H9 (cell line): ENCODE measurements at regions not wholly inside any gene's neighbourhood (a gene's known extent, or its start where the extent isn't known, plus 50 kb on each side); places are given as distances from the start of the nearest gene placed in this dataset.

ENCODE experiments used
- DNase-seq: peaks from one replicate; pipeline ENCODE4 v3.0.0-alpha.2; 2017
- H2AFZ ChIP-seq: one replicate; pipeline ENCODE4 v1.6.1; 2013; ENCODE audit warnings: mild to moderate bottlenecking, low read length, control low read depth, moderate library complexity
- H2AK5ac ChIP-seq: 2 replicates; pipeline ENCODE4 v1.6.1; 2013; ENCODE audit warnings: low read length, control low read depth, mixed read lengths; ENCODE audit not compliant: insufficient read length
- H2BK120ac ChIP-seq: one replicate; pipeline ENCODE4 v1.6.1; 2013; ENCODE audit warnings: low read depth, mild to moderate bottlenecking, low read length, control low read depth, inconsistent platforms; ENCODE audit not compliant: poor library complexity, severe bottlenecking
- H2BK12ac ChIP-seq: 2 replicates; pipeline ENCODE4 v1.6.1; 2013; ENCODE audit warnings: low read length, control low read depth, mixed read lengths, low read depth; ENCODE audit not compliant: insufficient read length
- H2BK15ac ChIP-seq: 2 replicates; pipeline ENCODE4 v1.6.1; 2013; ENCODE audit warnings: low read depth, low read length, control low read depth
- H2BK20ac ChIP-seq: one replicate; pipeline ENCODE4 v1.6.1; 2013; ENCODE audit warnings: low read depth, mild to moderate bottlenecking, low read length, control low read depth, inconsistent platforms; ENCODE audit not compliant: poor library complexity, severe bottlenecking
- H2BK5ac ChIP-seq: 2 replicates; pipeline ENCODE4 v1.6.1; 2013; ENCODE audit warnings: low read length, control low read depth, mixed read lengths; ENCODE audit not compliant: insufficient read length
- H3K14ac ChIP-seq: 2 replicates; pipeline ENCODE4 v1.6.1; 2013; ENCODE audit warnings: low read length, control low read depth; ENCODE audit not compliant: insufficient read depth
- H3K18ac ChIP-seq: 2 replicates; pipeline ENCODE4 v1.6.1; 2013; ENCODE audit warnings: low read depth, mild to moderate bottlenecking, mixed read lengths, low read length, control low read depth; ENCODE audit not compliant: insufficient read length
- H3K23ac ChIP-seq: 2 replicates; pipeline ENCODE4 v1.6.1; 2013; ENCODE audit warnings: low read length, control low read depth, mixed read lengths, low read depth; ENCODE audit not compliant: insufficient read length
- H3K23me2 ChIP-seq: 2 replicates; pipeline ENCODE4 v1.6.1; 2013; ENCODE audit warnings: low read depth, mild to moderate bottlenecking, mixed read lengths, low read length, control low read depth; ENCODE audit not compliant: insufficient read length, poor library complexity, severe bottlenecking
- H3K27ac ChIP-seq: 2 replicates; pipeline ENCODE4 v1.5.1; 2013; ENCODE audit warnings: low read length, control low read depth, mixed read lengths, low read depth; ENCODE audit not compliant: insufficient read length
- H3K27me3 ChIP-seq: 2 replicates; pipeline ENCODE4 v1.6.1; 2013; ENCODE audit warnings: low read length, control low read depth, inconsistent platforms; ENCODE audit not compliant: insufficient read depth
- H3K4ac ChIP-seq: 2 replicates; pipeline ENCODE4 v1.6.1; 2013; ENCODE audit warnings: low read depth, mild to moderate bottlenecking, control low read depth, inconsistent platforms, low read length, moderate library complexity
- H3K4me1 ChIP-seq: 2 replicates; pipeline ENCODE4 v1.6.1; 2013; ENCODE audit warnings: low read length, control low read depth, inconsistent platforms; ENCODE audit not compliant: insufficient read depth
- H3K4me2 ChIP-seq: 2 replicates; pipeline ENCODE4 v1.6.1; 2013; ENCODE audit warnings: low read length, control low read depth, mixed read lengths; ENCODE audit not compliant: insufficient read length, insufficient read depth
- H3K56ac ChIP-seq: 2 replicates; pipeline ENCODE4 v1.6.1; 2013; ENCODE audit warnings: low read depth, mild to moderate bottlenecking, mixed read lengths, low read length, control low read depth; ENCODE audit not compliant: insufficient read length
- H3K79me1 ChIP-seq: 2 replicates; pipeline ENCODE4 v1.6.1; 2013; ENCODE audit warnings: low read depth, mild to moderate bottlenecking, moderate library complexity, low read length, control low read depth, inconsistent platforms; ENCODE audit not compliant: insufficient read depth, poor library complexity, severe bottlenecking
- H3K79me2 ChIP-seq: 2 replicates; pipeline ENCODE4 v1.6.1; 2013; ENCODE audit warnings: low read length, control low read depth, inconsistent platforms; ENCODE audit not compliant: insufficient read depth
- H3K9ac ChIP-seq: 2 replicates; pipeline ENCODE4 v1.6.1; 2013; ENCODE audit warnings: low read length, control low read depth, mixed read lengths; ENCODE audit not compliant: insufficient read length; ENCODE audit errors: extremely low read depth
- H3K9me3 ChIP-seq: one replicate; pipeline ENCODE4 v1.6.1; 2013; ENCODE audit warnings: low read depth, low read length, inconsistent platforms; ENCODE audit not compliant: control insufficient read depth
- H3T11ph ChIP-seq: one replicate; pipeline ENCODE4 v1.6.1; 2013; ENCODE audit warnings: mild to moderate bottlenecking, low read length, control low read depth, inconsistent platforms
- H4K20me1 ChIP-seq: one replicate; pipeline ENCODE4 v1.6.1; 2013; ENCODE audit not compliant: control insufficient read depth, insufficient read length, insufficient read depth
- H4K5ac ChIP-seq: 2 replicates; pipeline ENCODE4 v1.6.1; 2013; ENCODE audit warnings: low read depth, mild to moderate bottlenecking, mixed read lengths, low read length, control low read depth; ENCODE audit not compliant: insufficient read length
- H4K8ac ChIP-seq: replicated peaks from 2 replicates; pipeline ENCODE4 v1.6.1; 2013; ENCODE audit warnings: low read length, control low read depth, mixed read lengths, low read depth; ENCODE audit not compliant: insufficient read length
- H4K91ac ChIP-seq: 2 replicates; pipeline ENCODE4 v1.6.1; 2013; ENCODE audit warnings: low read depth, mild to moderate bottlenecking, moderate library complexity, mixed read lengths, low read length, control low read depth; ENCODE audit not compliant: insufficient read length
- H3K27ac Mint-ChIP-seq, 3 experiments: 2 replicates in 2 of 3; 3 replicates in 1 of 3; pipeline ENCODE4 v1.8.0; 2020 to 2021; ENCODE audit warnings: mixed read lengths in 3 of 3, mild to moderate bottlenecking in 1 of 3, moderate library complexity in 1 of 3
- H3K27me3 Mint-ChIP-seq: 2 replicates; pipeline ENCODE4 v1.8.0; 2021; ENCODE audit warnings: low read depth, mild to moderate bottlenecking, moderate library complexity, mixed read lengths
- H3K36me3 Mint-ChIP-seq, 3 experiments: 2 replicates in 2 of 3; 3 replicates in 1 of 3; pipeline ENCODE4 v1.8.0; 2020 to 2021; ENCODE audit warnings: low read depth in 3 of 3, mixed read lengths in 3 of 3; ENCODE audit not compliant: insufficient read depth in 1 of 3
- H3K4me1 Mint-ChIP-seq, 2 experiments: 2 replicates each; pipeline ENCODE4 v1.8.0; 2020; ENCODE audit warnings: mixed read lengths in 2 of 2
- H3K4me3 Mint-ChIP-seq, 2 experiments: 2 replicates in 1 of 2; 3 replicates in 1 of 2; pipeline ENCODE4 v1.8.0; 2020 to 2021; ENCODE audit warnings: mild to moderate bottlenecking in 2 of 2, mixed read lengths in 2 of 2, moderate library complexity in 1 of 2
- H3K9me3 Mint-ChIP-seq, 2 experiments: 2 replicates in 1 of 2; 3 replicates in 1 of 2; pipeline ENCODE4 v1.8.0; 2020; ENCODE audit warnings: mild to moderate bottlenecking in 2 of 2, mixed read lengths in 2 of 2, moderate library complexity in 1 of 2
- CTCF ChIP-seq: fragments of 200-600 bp; sonication (generic); conservative IDR thresholded peaks from 3 replicates; pipeline ENCODE4 v1.8.0; 2021; ENCODE audit warnings: antibody characterized with exemption, mild to moderate bottlenecking
- WGBS: extraction: QIAGEN DNeasy Blood & Tissue Kit; methylation state at CpG from one replicate; pipeline ENCODE4 v1.1.7; 2013; ENCODE audit warnings: missing lambda C conversion rate, low lambda C conversion rate, mixed read lengths; ENCODE audit not compliant: insufficient read length; ENCODE audit errors: extremely low coverage; 5-methylcytosine and 5-hydroxymethylcytosine counted together

- Histone ChIP-seq H3K79me1 (no peaks in the 10 kb centered on the region), H3K23ac (no peak overlapping the region), H2AFZ (no peak overlapping the region), H4K5ac (no peak overlapping the region), H3T11ph (no peak overlapping the region), H3K4me1 (peaks cover 6% of the 10 kb centered on the region; the same call in 1 of the 2 replicates), H4K91ac (no peak overlapping the region), H3K9ac (no peak overlapping the region), H3K56ac (no peak overlapping the region), H2AK5ac (no peak overlapping the region), H3K23me2 (no peaks in the 10 kb centered on the region), H2BK5ac (no peak overlapping the region), H3K79me2 (no peaks in the 10 kb centered on the region), H3K9me3 (no peaks in the 10 kb centered on the region), H3K4me2 (no peak overlapping the region), H4K8ac (no peak overlapping the region), H2BK120ac (no peak overlapping the region), H2BK12ac (no peak overlapping the region), H2BK15ac (no peak overlapping the region), H3K4ac (no peak overlapping the region), H3K18ac (no peak overlapping the region), H4K20me1 (no peaks in the 10 kb centered on the region), H3K14ac (no peak overlapping the region), H3K27ac (no peak overlapping the region), H2BK20ac (no peak overlapping the region), H3K27me3 (no peaks in the 10 kb centered on the region)
- DNase-seq: no peak
- no CpG with 5 or more reads among the region's 2 CpGs for WGBS
- Mint-ChIP-seq H3K4me3 (no peak overlapping the region), H3K9me3 (no peaks in the 10 kb centered on the region), H3K27me3 (no peaks in the 10 kb centered on the region), H3K27ac (no peak overlapping the region), H3K4me1 (peaks cover 45 to 52% of the 10 kb centered on the region in 2 experiments), H3K36me3 (peaks cover 0 to 2% (median 0%) of the 10 kb centered on the region in 3 experiments; a peak in 1 of 7 replicates)
- TF ChIP-seq CTCF: no peak
These were observed 102.9 kb downstream of the C9orf152 start for GRCh38 chr9:110105107-110105506.
